HepG2 (cell line): ENCODE measurements at regions not wholly inside any gene's neighbourhood (a gene's known extent, or its start where the extent isn't known, plus 50 kb on each side); places are given as distances from the start of the nearest gene placed in this dataset.

Source experiments
- ATAC-seq: fragments of 200-7000 bp; cut with Tn5 transposase; 3 replicates; pipeline ENCODE4 v1.9.1; 2020; ENCODE audit warnings: mild to moderate bottlenecking, moderate library complexity
- BruUV-seq: library from RNA; stranded (reverse); fragments of 400-500 nt; replicated peaks from 2 replicates; lab custom pipeline; 2021; lab: Mats Ljungman, UMichigan
- CTCF ChIA-PET: fragments of 300-600 bp; formaldehyde crosslinking; extraction: SDS; loops from one replicate; lab custom pipeline; 2021; ENCODE audit warnings: low total read pairs, inconsistent platforms, low intra/inter-chr PET ratio; lab: Yijun Ruan, JAX
- POLR2A ChIA-PET: fragments of 350-600 bp; sonication (Branson Sonifier 250); formaldehyde crosslinking; loops from one replicate; lab custom pipeline; 2020; ENCODE audit warnings: antibody characterized with exemption, inconsistent platforms; lab: Yijun Ruan, JAX
- DNase-seq: peaks from one replicate; pipeline ENCODE4 v3.0.0-alpha.2; 2015; ENCODE audit warnings: low spot score
- FAIRE-seq: peaks from 3 replicates; lab custom pipeline; 2011; peaks lifted over from hg19 to GRCh38; lab: Jason Lieb, UNC
- H2AFZ ChIP-seq: one replicate; pipeline ENCODE4 v1.6.1; 2011; ENCODE audit warnings: low read length, inconsistent platforms
- H3K27ac ChIP-seq: fragments of 300-600 bp; 3 replicates; pipeline ENCODE4 v1.8.0; 2011; ENCODE audit warnings: mixed run types, mild to moderate bottlenecking, mixed read lengths, low read length, inconsistent platforms; ENCODE audit not compliant: insufficient read depth; ENCODE audit errors: extremely low read length
- H3K27me3 ChIP-seq, 2 experiments: fragments of 200-600 bp in 1 of 2; 2 replicates in 1 of 2; 3 replicates in 1 of 2; pipeline versions ENCODE4 v1.6.0 to v1.8.0; 2011; ENCODE audit warnings: low read length in 2 of 2, mild to moderate bottlenecking in 2 of 2, moderate library complexity in 2 of 2, inconsistent platforms in 1 of 2; ENCODE audit not compliant: insufficient read depth in 2 of 2, control insufficient read depth in 1 of 2
- H3K36me3 ChIP-seq, 2 experiments: fragments of 200-600 bp in 1 of 2; replicated peaks in 1 of 2; 2 replicates in 1 of 2; 3 replicates in 1 of 2; pipeline versions ENCODE4 v1.5.1 to v1.8.0; 2011; ENCODE audit warnings: low read length in 2 of 2, inconsistent platforms in 1 of 2; ENCODE audit not compliant: insufficient read depth in 2 of 2, control insufficient read depth in 1 of 2
- H3K4me1 ChIP-seq: 2 replicates; pipeline ENCODE4 v1.5.1; 2012; ENCODE audit warnings: low read length, inconsistent platforms; ENCODE audit not compliant: insufficient read depth
- H3K4me2 ChIP-seq: 2 replicates; pipeline ENCODE4 v1.6.0; 2011; ENCODE audit warnings: low read depth, low read length, inconsistent platforms
- H3K4me3 ChIP-seq, 3 experiments: fragments of 200-600 bp in 1 of 3; sonication (generic), shearing (Covaris generic) in 1 of 3; replicated peaks in 1 of 3; 2 replicates each; pipeline ENCODE4 v1.5.1; 2011 to 2016; ENCODE audit warnings: low read length in 3 of 3, inconsistent platforms in 2 of 3, low read depth in 2 of 3, mild to moderate bottlenecking in 2 of 3, control low read depth in 1 of 3, mixed read lengths in 1 of 3; ENCODE audit not compliant: insufficient read depth in 1 of 3
- H3K79me2 ChIP-seq: one replicate; pipeline ENCODE4 v1.6.1; 2011; ENCODE audit warnings: low read length, inconsistent platforms; ENCODE audit not compliant: insufficient read depth
- H3K9ac ChIP-seq: 2 replicates; pipeline ENCODE4 v1.6.0; 2011; ENCODE audit warnings: mild to moderate bottlenecking, low read depth, low read length, inconsistent platforms; ENCODE audit not compliant: insufficient read depth
- H3K9me3 ChIP-seq: 2 replicates; pipeline ENCODE4 v1.5.1; 2012; ENCODE audit warnings: mild to moderate bottlenecking, low read length
- H4K20me1 ChIP-seq: 2 replicates; pipeline ENCODE4 v1.6.0; 2011; ENCODE audit warnings: inconsistent platforms, mild to moderate bottlenecking, low read length, moderate library complexity; ENCODE audit not compliant: insufficient read depth
- E2F1 ChIP-seq: sonication (generic); formaldehyde crosslinking; IDR thresholded peaks from 2 replicates; pipeline ENCODE4 v1.5.0; 2020; ENCODE audit warnings: missing genetic modification reagents
- FOXK2 ChIP-seq: fragments of 450-650 bp; IDR thresholded peaks from 2 replicates; pipeline ENCODE4 v1.6.1; 2016
- MAFF ChIP-seq: IDR thresholded peaks from 2 replicates; pipeline ENCODE4 v1.6.1; 2011; ENCODE audit warnings: low read depth, low read length, improper control_type of control experiment
- NBN ChIP-seq: fragments of 450-650 bp; conservative IDR thresholded peaks from 2 replicates; pipeline ENCODE4 v1.6.1; 2017
- SUZ12 ChIP-seq: fragments of 150-350 bp; IDR thresholded peaks from 2 replicates; pipeline ENCODE4 v1.6.1; 2014; ENCODE audit warnings: low read depth, low read length
- XRCC5 ChIP-seq: fragments of 200-400 bp; formaldehyde crosslinking; optimal IDR thresholded peaks from 2 replicates; pipeline ENCODE3; 2017; ENCODE audit warnings: mild to moderate bottlenecking, low read length
- WGBS: methylation state at CpG from one replicate; pipeline ENCODE4 v1.1.6; 2017; ENCODE audit warnings: low lambda C conversion rate; 5-methylcytosine and 5-hydroxymethylcytosine counted together
- in situ Hi-C: cut with HindIII; loops from 2 replicates; pipeline ENCODE4 v1.10.0; 2017; ENCODE audit warnings: low pct_unique_long_range_greater_than_20kb; ENCODE audit not compliant: extremely low pct_ligation_motif_present
- intact Hi-C: fragments of 100-400 bp; cut with micrococcal nuclease; formaldehyde crosslinking; loops from one replicate; pipeline ENCODE4 v1.10.0; 2022; ENCODE audit not compliant: unreplicated experiment

- TF ChIP-seq MAFF (peak; percentile 36; the same call in 1 of the 2 replicates), E2F1 (no peak)
These were observed 110.6 kb downstream of the PXDC1 start (continued) for GRCh38 chr6:3640868-3641267.

GRCh38 chr6:3638662-3639061, 112.9 kb downstream of the PXDC1 start:
- no peaks in the 10 kb centered on the region for H3K79me2 ChIP-seq
- no peak overlapping the region for H3K4me3 ChIP-seq
- CTCF ChIA-PET: no interaction called here
- FAIRE-seq (no peak), DNase-seq (no peak), ATAC-seq (no peak)
- no peak overlapping the region for H3K27ac ChIP-seq
- no peak overlapping the region for H3K9ac ChIP-seq
- 0 out of 2 replicates have a peak, but pooled peaks cover 4% of the 10 kb centered on the region for H3K4me1 ChIP-seq
- no peaks in the 10 kb centered on the region for H4K20me1 ChIP-seq
- no peak for TF ChIP-seq SUZ12
- no peak for TF ChIP-seq NBN
- BruUV-seq: no TSS peak
- no peaks in the 10 kb centered on the region for H3K36me3 ChIP-seq
- in situ Hi-C loops (no loop called here), intact Hi-C loops (no loop called here)
- H3K9me3 ChIP-seq: no peaks in the 10 kb centered on the region
- POLR2A ChIA-PET: no interaction called here
- 31% methylated on average over 4 of the region's 4 CpGs for WGBS
- no peak overlapping the region for H2AFZ ChIP-seq
- H3K27me3 ChIP-seq: peaks cover 0 to 10% of the 10 kb centered on the region in 2 experiments; a peak in 2 of 5 replicates
- no peak overlapping the region for H3K4me2 ChIP-seq

GRCh38 chr6:3636060-3636459, 115.5 kb downstream of the PXDC1 start:
- no peak overlapping the region for H3K9ac ChIP-seq
- CTCF ChIA-PET: no interaction called here
- DNase-seq (no peak), ATAC-seq (no peak), FAIRE-seq (no peak)
- no peaks in the 10 kb centered on the region for H3K79me2 ChIP-seq
- no peaks in the 10 kb centered on the region for H3K9me3 ChIP-seq
- in situ Hi-C loops: no loop called here
- whole genome bisulfite sequencing: 20% methylated on average over 8 of the region's 8 CpGs
- no peak overlapping the region for H3K4me3 ChIP-seq
- no peak overlapping the region for H3K27ac ChIP-seq
- 0 out of 2 replicates have a peak, but pooled peaks cover 4% of the 10 kb centered on the region for H3K4me1 ChIP-seq
- 0 out of 5 replicates have a peak, but pooled peaks cover 0 to 6% of the 10 kb centered on the region in 2 experiments for H3K27me3 ChIP-seq
- TF ChIP-seq XRCC5 (no peak), FOXK2 (no peak)
- H2AFZ ChIP-seq: no peak overlapping the region
- H3K36me3 ChIP-seq: no peaks in the 10 kb centered on the region
- intact Hi-C loops: no loop called here
- BruUV-seq: no TSS peak
- no peaks in the 10 kb centered on the region for H4K20me1 ChIP-seq
- POLR2A ChIA-PET: no interaction called here
- no peak overlapping the region for H3K4me2 ChIP-seq
